Smooth muscle cell (in vitro differentiated cells): ENCODE measurements at regions not wholly inside any gene's neighbourhood (a gene's known extent, or its start where the extent isn't known, plus 50 kb on each side); places are given as distances from the start of the nearest gene placed in this dataset.

Experiments used
- DNase-seq: peaks from one replicate; lab custom pipeline; 2025; ENCODE audit not compliant: unreplicated experiment; lab: John Stamatoyannopoulos, UW
- H2AFZ ChIP-seq: fragments of 200-600 bp; sonication (generic); 2 replicates; pipeline ENCODE4 v1.6.0; 2016; ENCODE audit warnings: antibody characterized with exemption, low read depth, mild to moderate bottlenecking
- H3F3A ChIP-seq: fragments of 200-600 bp; sonication (generic); 2 replicates; pipeline ENCODE4 v1.6.0; 2017; ENCODE audit warnings: antibody characterized with exemption, low read depth
- H3K27ac ChIP-seq: fragments of 200-600 bp; sonication (generic); 2 replicates; pipeline ENCODE4 v1.5.1; 2016; ENCODE audit warnings: low read depth, mild to moderate bottlenecking
- H3K27me3 ChIP-seq: fragments of 200-600 bp; sonication (generic); 2 replicates; pipeline ENCODE4 v1.6.1; 2016; ENCODE audit warnings: low read depth, mild to moderate bottlenecking
- H3K36me3 ChIP-seq: fragments of 200-600 bp; sonication (generic); 2 replicates; pipeline ENCODE4 v1.5.1; 2016; ENCODE audit warnings: low read depth
- H3K4me1 ChIP-seq: fragments of 200-600 bp; sonication (generic); 2 replicates; pipeline ENCODE4 v1.5.1; 2016; ENCODE audit warnings: low read depth
- H3K4me2 ChIP-seq: fragments of 200-600 bp; sonication (generic); 2 replicates; pipeline ENCODE4 v1.6.0; 2016; ENCODE audit warnings: mild to moderate bottlenecking
- H3K4me3 ChIP-seq: fragments of 200-600 bp; sonication (generic); 2 replicates; pipeline ENCODE4 v1.5.1; 2016; ENCODE audit warnings: mild to moderate bottlenecking
- H3K79me2 ChIP-seq: fragments of 200-600 bp; sonication (generic); 2 replicates; pipeline ENCODE4 v1.6.0; 2016; ENCODE audit warnings: low read depth, mild to moderate bottlenecking
- H3K9ac ChIP-seq: fragments of 200-600 bp; sonication (generic); 2 replicates; pipeline ENCODE4 v1.6.0; 2016; ENCODE audit warnings: low read depth
- H3K9me3 ChIP-seq: fragments of 200-600 bp; sonication (generic); replicated peaks from 2 replicates; pipeline ENCODE4 v1.5.1; 2016; ENCODE audit warnings: low read depth
- H4K20me1 ChIP-seq: fragments of 200-600 bp; sonication (generic); 2 replicates; pipeline ENCODE4 v1.6.0; 2016; ENCODE audit warnings: low read depth
- CTCF ChIP-seq: fragments of 200-600 bp; sonication (generic); IDR thresholded peaks from 2 replicates; pipeline ENCODE4 v1.5.1; 2017; ENCODE audit warnings: borderline replicate concordance, mild to moderate bottlenecking, antibody characterized with exemption; ENCODE audit not compliant: insufficient read depth, poor library complexity, severe bottlenecking
- WGBS: methylation state at CpG from one replicate; pipeline ENCODE4 v1.1.7; 2016; ENCODE audit warnings: low lambda C conversion rate; 5-methylcytosine and 5-hydroxymethylcytosine counted together

DNA sequence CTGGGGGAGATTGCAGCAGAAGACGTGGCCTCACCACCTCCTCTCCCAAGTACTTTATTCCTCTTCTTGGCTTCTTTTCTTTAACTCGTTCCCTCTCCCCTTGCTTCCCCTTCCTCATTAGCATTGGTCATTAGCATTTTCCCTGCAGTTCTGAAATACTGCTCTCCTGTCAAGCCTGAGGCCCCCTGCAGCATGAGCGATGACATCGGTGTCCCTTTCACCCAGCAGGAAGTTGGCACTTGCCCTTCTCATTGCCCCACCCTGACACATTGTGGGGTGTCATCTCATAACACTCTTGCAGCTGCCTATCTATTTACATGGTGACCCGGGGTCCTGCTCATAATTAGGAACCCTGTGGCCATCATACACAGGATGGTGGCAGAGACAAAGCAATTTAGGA, 167.1 kb downstream of the ARRDC4 start:
- H3K36me3 ChIP-seq = no peaks in the 10 kb centered on the region
- H3K4me3 ChIP-seq = no peak overlapping the region
- H4K20me1 ChIP-seq = no peaks in the 10 kb centered on the region
- no peaks in the 10 kb centered on the region for H3K9me3 ChIP-seq
- 67% methylated on average over 5 of the region's 5 CpGs for WGBS
- H3K9ac ChIP-seq = no peak overlapping the region
- DNase-seq = no peak
- H3F3A ChIP-seq = no peaks in the 10 kb centered on the region
- no peaks in the 10 kb centered on the region for H3K4me1 ChIP-seq
- no peak overlapping the region for H3K27ac ChIP-seq
- no peak for TF ChIP-seq CTCF
- no peaks in the 10 kb centered on the region for H3K27me3 ChIP-seq
- H2AFZ ChIP-seq = no peak overlapping the region
- H3K4me2 ChIP-seq = no peak overlapping the region
- no peaks in the 10 kb centered on the region for H3K79me2 ChIP-seq

GRCh38 chr15:98131924-98132323, 171.4 kb downstream of the ARRDC4 start:
- H3K27me3 ChIP-seq = no peaks in the 10 kb centered on the region
- no peak overlapping the region for H3K4me3 ChIP-seq
- H3K4me2 ChIP-seq = no peak overlapping the region
- H3F3A ChIP-seq = no peaks in the 10 kb centered on the region
- H3K27ac ChIP-seq = no peak overlapping the region
- TF ChIP-seq CTCF = no peak
- no peaks in the 10 kb centered on the region for H3K9me3 ChIP-seq
- H2AFZ ChIP-seq = no peak overlapping the region
- no peaks in the 10 kb centered on the region for H4K20me1 ChIP-seq
- H3K79me2 ChIP-seq = no peaks in the 10 kb centered on the region
- H3K36me3 ChIP-seq = no peaks in the 10 kb centered on the region
- H3K9ac ChIP-seq = no peak overlapping the region
- H3K4me1 ChIP-seq = no peaks in the 10 kb centered on the region
- WGBS = 74% methylated on average over 4 of the region's 4 CpGs
- DNase-seq = no peak

DNA sequence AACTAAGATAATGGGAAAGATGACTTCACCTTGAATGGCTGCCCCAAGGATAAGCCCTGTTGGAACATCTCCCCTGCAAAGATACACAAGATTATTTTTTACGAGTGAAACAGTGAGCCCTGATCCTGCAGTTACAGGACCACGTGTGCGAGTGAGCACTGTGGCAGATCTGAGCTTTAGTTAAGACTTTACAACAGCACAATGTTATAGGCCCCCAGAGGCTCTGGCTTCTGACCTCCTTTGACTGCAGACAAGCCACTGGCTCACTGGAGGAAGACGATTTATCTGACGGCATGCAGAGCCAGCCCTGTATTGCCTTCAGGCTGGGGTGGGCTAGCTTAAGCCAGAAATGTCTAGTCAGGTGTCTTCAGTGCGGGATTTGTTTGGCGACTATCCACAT, 174.4 kb downstream of the ARRDC4 start:
- Histone ChIP-seq H3K4me3 (no peak overlapping the region), H3K4me1 (no peaks in the 10 kb centered on the region), H3K4me2 (no peak overlapping the region), H3K27me3 (no peaks in the 10 kb centered on the region), H3K36me3 (no peaks in the 10 kb centered on the region), H2AFZ (no peak overlapping the region), H3K27ac (no peak overlapping the region), H3K79me2 (no peaks in the 10 kb centered on the region), H3K9me3 (no peaks in the 10 kb centered on the region), H3K9ac (no peak overlapping the region), H4K20me1 (no peaks in the 10 kb centered on the region), H3F3A (no peaks in the 10 kb centered on the region)
- DNase-seq = no peak
- no peak for TF ChIP-seq CTCF
- WGBS = 51% methylated on average over 7 of the region's 7 CpGs

DNA sequence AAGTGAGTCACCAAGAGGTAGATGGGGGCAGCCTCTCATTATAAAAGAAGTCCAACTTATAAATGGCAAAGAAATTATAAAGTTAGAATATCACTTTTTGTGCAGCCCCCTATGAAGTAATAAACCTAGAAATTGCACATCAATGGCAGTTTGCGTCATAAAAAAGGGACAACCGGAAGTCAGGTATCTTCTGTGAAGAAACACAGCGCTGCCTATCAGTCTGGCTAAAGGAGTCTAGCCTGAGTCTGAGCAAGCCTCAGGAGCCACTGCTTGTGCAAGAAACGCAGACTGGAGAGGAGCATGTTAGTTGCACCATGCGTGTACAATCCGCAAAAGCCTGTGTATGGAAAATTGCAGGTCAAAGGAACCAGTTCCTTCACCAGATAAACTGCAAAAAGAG, 178.4 kb downstream of the ARRDC4 start:
- H3K9me3 ChIP-seq = no peaks in the 10 kb centered on the region
- H3K27me3 ChIP-seq = no peaks in the 10 kb centered on the region
- no peak overlapping the region for H3K4me2 ChIP-seq
- no peaks in the 10 kb centered on the region for H3K4me1 ChIP-seq
- DNase-seq = no peak
- H3K79me2 ChIP-seq = no peaks in the 10 kb centered on the region
- H4K20me1 ChIP-seq = no peaks in the 10 kb centered on the region
- no peaks in the 10 kb centered on the region for H3F3A ChIP-seq
- no peak overlapping the region for H3K9ac ChIP-seq
- no peak overlapping the region for H3K27ac ChIP-seq
- no peak overlapping the region for H3K4me3 ChIP-seq
- no peak for TF ChIP-seq CTCF
- WGBS = 92% methylated on average over 6 of the region's 6 CpGs
- no peak overlapping the region for H2AFZ ChIP-seq
- no peaks in the 10 kb centered on the region for H3K36me3 ChIP-seq
